H1 (cell line): ENCODE measurements at regions not wholly inside any gene's neighbourhood (a gene's known extent, or its start where the extent isn't known, plus 50 kb on each side); places are given as distances from the start of the nearest gene placed in this dataset.

Source experiments
- EZH2 ChIP-seq: fragments of 200-600 bp; sonication (generic); IDR thresholded peaks from 2 replicates; pipeline ENCODE4 v1.7.1; 2012; ENCODE audit warnings: low read depth, mild to moderate bottlenecking, moderate library complexity, low read length, inconsistent platforms; ENCODE audit not compliant: severe bottlenecking
- POLR2A ChIP-seq, 2 experiments: IDR thresholded peaks; 1 replicate in 1 of 2; 2 replicates in 1 of 2; pipeline ENCODE4 v1.6.1; 2011; ENCODE audit warnings: low read depth in 2 of 2, low read length in 2 of 2, mild to moderate bottlenecking in 2 of 2; ENCODE audit errors: control extremely low read depth in 1 of 2
- TF ChIP-seq, protein P1 (sequence below): IDR thresholded peaks from 2 replicates; pipeline ENCODE4 v1.6.1; 2011; ENCODE audit warnings: low read depth, mild to moderate bottlenecking, low read length; ENCODE audit not compliant: insufficient read depth
- TF ChIP-seq, protein P2 (sequence below), 3 experiments: IDR thresholded peaks; 1 replicate in 2 of 3; 2 replicates in 1 of 3; pipeline versions ENCODE4 v1.5.1 to v1.6.1; 2011; ENCODE audit warnings: low read length in 3 of 3, mild to moderate bottlenecking in 3 of 3, inconsistent platforms in 2 of 3, low read depth in 1 of 3, moderate library complexity in 1 of 3; ENCODE audit not compliant: insufficient read depth in 1 of 3; ENCODE audit errors: control extremely low read depth in 1 of 3

DNA sequence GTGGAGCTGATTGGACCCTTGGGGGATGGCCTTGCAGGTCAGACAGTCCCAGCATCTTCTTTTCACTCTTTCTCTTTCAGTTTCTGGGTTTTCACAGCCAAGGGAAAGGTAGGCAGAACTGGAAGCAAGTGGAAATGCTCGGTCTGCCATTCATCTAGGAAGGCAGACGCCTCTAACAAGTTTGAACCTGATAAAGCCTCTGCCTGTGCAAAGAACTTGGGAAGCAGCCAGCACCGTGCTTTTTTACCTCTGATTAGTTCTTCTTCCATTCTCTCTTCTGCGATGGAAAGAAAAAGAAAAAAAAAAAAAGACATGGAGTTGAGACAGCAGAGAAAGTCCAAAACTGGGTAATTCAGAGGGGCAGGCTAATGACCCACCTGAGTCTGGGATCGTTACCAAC lies 997.8 kb upstream of the EEF2KMT start:
- TF ChIP-seq POLR2A (IDR thresholded peaks at IDR 0.05; ENCODE audit: control extremely low read depth in 1 of 2, low read depth in 2 of 2, low read length in 2 of 2) (no peak), EZH2 (no peak)
- TF ChIP-seq, protein P1, sequence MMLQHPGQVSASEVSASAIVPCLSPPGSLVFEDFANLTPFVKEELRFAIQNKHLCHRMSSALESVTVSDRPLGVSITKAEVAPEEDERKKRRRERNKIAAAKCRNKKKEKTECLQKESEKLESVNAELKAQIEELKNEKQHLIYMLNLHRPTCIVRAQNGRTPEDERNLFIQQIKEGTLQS: no peak
- TF ChIP-seq, protein P2, sequence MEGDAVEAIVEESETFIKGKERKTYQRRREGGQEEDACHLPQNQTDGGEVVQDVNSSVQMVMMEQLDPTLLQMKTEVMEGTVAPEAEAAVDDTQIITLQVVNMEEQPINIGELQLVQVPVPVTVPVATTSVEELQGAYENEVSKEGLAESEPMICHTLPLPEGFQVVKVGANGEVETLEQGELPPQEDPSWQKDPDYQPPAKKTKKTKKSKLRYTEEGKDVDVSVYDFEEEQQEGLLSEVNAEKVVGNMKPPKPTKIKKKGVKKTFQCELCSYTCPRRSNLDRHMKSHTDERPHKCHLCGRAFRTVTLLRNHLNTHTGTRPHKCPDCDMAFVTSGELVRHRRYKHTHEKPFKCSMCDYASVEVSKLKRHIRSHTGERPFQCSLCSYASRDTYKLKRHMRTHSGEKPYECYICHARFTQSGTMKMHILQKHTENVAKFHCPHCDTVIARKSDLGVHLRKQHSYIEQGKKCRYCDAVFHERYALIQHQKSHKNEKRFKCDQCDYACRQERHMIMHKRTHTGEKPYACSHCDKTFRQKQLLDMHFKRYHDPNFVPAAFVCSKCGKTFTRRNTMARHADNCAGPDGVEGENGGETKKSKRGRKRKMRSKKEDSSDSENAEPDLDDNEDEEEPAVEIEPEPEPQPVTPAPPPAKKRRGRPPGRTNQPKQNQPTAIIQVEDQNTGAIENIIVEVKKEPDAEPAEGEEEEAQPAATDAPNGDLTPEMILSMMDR (IDR thresholded peaks at IDR 0.05; ENCODE audit: control extremely low read depth in 1 of 3, insufficient read depth in 1 of 3, low read depth in 1 of 3, low read length in 3 of 3): no peak
